Skeletal muscle tissue (tissue), 3 donors: ENCODE measurements at regions not wholly inside any gene's neighbourhood (a gene's known extent, or its start where the extent isn't known, plus 50 kb on each side); places are given as distances from the start of the nearest gene placed in this dataset.

Source experiments
- H3K27ac ChIP-seq: one replicate; pipeline ENCODE4 v1.7.0; 2013; ENCODE audit warnings: mild to moderate bottlenecking, low read depth, low read length, inconsistent platforms
- H3K27me3 ChIP-seq, 3 donors: one replicate each; pipeline ENCODE4 v1.7.0; 2013; ENCODE audit warnings: low read length in 3 of 3; ENCODE audit not compliant: control insufficient read depth in 3 of 3, insufficient read depth in 3 of 3
- H3K36me3 ChIP-seq, 3 donors: one replicate each; pipeline ENCODE4 v1.7.0; 2013; ENCODE audit warnings: low read length in 3 of 3; ENCODE audit not compliant: control insufficient read depth in 3 of 3, insufficient read depth in 3 of 3
- H3K4me1 ChIP-seq, 3 donors: one replicate each; pipeline ENCODE4 v1.7.0; 2013; ENCODE audit warnings: low read length in 3 of 3, mild to moderate bottlenecking in 3 of 3; ENCODE audit not compliant: control insufficient read depth in 3 of 3, insufficient read depth in 3 of 3
- H3K4me3 ChIP-seq, 3 donors: one replicate each; pipeline ENCODE4 v1.7.0; 2013; ENCODE audit warnings: low read length in 3 of 3
- H3K9ac ChIP-seq, 3 donors: one replicate each; pipeline ENCODE4 v1.7.0; 2013; ENCODE audit warnings: low read length in 3 of 3, mild to moderate bottlenecking in 3 of 3, moderate library complexity in 2 of 3, low read depth in 1 of 3
- H3K9me3 ChIP-seq, 3 donors: one replicate each; pipeline ENCODE4 v1.7.0; 2013; ENCODE audit warnings: low read length in 3 of 3; ENCODE audit not compliant: control insufficient read depth in 3 of 3
- donor health status: Osteomylitis.

DNA sequence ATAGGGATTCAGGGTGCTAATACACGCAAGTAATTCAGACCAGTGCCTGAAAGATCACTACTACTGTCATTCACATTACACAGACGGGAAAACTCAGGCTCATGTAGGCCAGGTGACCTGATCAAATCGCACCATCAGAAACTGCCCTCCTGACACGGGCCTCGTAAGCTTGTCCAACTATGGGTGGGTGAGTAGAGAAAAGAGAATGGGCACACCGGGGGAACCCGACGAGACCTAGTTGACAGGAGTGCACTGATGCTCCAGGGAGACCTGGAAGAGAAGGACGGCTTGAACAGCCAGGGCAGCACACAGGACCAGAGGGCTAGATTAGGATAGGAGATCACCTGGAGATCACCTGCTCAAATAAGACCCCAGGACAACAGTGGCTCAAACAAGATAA is 166.9 kb upstream of the DIO3 start:
- Histone ChIP-seq H3K27ac (no peak overlapping the region), H3K36me3 (no peaks in the 10 kb centered on the region), H3K4me1 (no peaks in the 10 kb centered on the region), H3K9ac (no peak overlapping the region), H3K4me3 (no peak overlapping the region), H3K9me3 (no peaks in the 10 kb centered on the region), H3K27me3 (peaks cover 0 to 4% (median 4%) of the 10 kb centered on the region in 3 donors)

DNA sequence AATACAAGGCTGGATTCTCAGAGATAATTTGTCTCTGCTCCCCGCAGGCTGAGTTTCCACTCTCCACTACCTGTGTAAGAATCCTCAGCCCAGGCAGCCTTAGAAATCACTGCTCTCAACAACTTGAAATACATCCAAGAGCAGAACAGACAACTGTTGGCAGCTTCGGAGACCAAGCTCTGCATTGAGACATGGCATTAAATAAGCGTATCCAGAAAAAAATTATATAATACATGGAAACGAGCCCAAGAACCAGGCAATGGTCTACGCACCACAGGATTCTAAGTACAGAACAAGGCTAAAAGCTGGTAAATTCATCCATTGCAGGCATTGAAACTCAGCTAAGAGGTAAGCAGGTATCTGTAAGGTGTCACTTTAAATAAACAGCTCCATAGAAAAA is 165.5 kb upstream of the DIO3 start:
- no peaks in the 10 kb centered on the region for H3K9me3 ChIP-seq

DNA sequence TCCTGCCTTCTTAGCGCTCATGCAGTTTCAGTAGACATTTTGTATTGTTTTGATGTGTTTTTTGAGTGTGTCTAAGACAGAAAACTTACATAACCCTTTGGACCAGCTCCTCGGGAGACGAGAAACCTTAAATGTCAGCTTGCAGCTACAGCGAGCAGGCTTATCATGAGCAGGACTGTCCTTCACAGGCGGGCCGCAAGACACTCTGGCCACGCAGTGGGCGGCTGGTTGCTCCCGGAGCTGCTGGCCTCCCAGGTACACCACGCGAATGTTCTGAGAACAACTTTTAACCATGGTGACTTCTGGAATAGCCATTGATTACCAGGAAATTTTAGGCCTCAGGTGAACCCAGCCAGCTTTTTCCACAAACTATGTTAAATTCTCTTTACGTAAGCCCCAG is 164.1 kb upstream of the DIO3 start:
- no peak overlapping the region for H3K4me3 ChIP-seq
- H3K9ac ChIP-seq: no peak overlapping the region
- no peaks in the 10 kb centered on the region for H3K4me1 ChIP-seq
- no peak overlapping the region for H3K27ac ChIP-seq
- H3K9me3 ChIP-seq: no peaks in the 10 kb centered on the region
- H3K27me3 ChIP-seq: peaks cover 0 to 12% (median 7%) of the 10 kb centered on the region in 3 donors
- H3K36me3 ChIP-seq: no peaks in the 10 kb centered on the region

More for the DNA sequence above, 165.5 kb upstream of the DIO3 start:
- Histone ChIP-seq H3K27ac (no peak overlapping the region), H3K4me1 (no peaks in the 10 kb centered on the region), H3K36me3 (no peaks in the 10 kb centered on the region), H3K27me3 (peaks cover 0 to 12% (median 7%) of the 10 kb centered on the region in 3 donors), H3K9ac (no peak overlapping the region), H3K4me3 (no peak overlapping the region)

DNA sequence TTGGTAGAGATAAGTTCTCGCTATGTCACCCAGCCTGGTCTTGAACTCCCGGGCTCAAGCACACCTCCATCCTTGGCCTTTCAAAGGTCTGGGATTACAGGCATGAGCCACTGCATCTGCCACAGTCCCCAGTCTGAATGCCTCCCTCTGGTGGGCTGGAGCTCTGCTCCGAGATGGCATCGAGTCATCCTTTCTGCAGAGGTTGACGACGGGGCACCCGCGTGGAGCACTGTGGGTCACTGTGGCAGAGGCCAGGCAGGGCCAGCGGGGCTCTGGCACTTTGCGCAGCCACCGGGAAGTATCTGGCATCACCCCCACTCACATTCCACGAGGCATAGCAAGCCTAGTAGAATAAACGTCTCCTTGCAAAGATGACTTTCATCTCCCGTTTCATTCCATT is 163.3 kb upstream of the DIO3 start:
- H3K27ac ChIP-seq: no peak overlapping the region
- H3K36me3 ChIP-seq: no peaks in the 10 kb centered on the region
- H3K9me3 ChIP-seq: no peaks in the 10 kb centered on the region
- H3K27me3 ChIP-seq: peaks cover 0 to 12% (median 7%) of the 10 kb centered on the region in 3 donors
- H3K9ac ChIP-seq: no peak overlapping the region
- H3K4me3 ChIP-seq: no peak overlapping the region
- H3K4me1 ChIP-seq: peaks cover 0 to 2% (median 0%) of the 10 kb centered on the region in 3 donors

DNA sequence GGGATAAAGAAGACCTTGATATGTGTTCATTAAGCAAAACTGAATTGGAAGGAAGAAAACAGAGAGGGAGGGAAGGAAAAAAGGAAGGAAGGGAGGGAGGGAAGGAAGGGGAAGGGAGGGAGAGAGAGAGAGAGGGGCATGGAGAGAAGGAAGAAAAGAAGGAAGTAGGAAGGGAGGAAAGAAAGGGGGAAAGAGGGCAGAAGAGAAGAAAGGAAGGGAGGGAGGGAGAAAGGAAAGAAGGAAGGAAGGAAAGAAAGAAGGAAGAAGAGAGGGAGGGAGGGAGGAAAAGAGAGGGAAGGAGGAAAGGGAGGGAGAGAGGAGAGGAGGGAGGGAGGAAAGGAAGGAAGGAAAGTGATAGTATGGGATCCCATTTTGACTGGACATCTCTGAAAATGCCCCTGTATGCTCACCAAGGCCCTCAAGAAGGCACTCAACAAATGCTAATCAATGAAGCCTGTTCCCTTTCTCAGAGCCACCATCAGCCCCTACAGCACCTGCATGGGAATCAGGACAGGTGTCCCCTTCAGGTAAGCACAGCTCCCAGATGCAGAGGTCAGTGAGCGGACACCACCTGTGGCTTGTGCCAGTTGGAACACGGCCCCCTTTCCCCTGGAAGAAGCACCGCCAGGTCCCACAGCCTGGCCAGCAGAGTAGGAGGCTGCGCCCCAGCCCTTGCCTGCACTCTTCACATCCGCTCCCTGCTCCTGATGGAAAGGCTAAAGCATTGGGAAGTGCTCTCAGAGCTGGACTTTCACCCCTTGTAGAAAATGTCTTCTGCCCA is 161.4 kb upstream of the DIO3 start:
- peaks cover 0 to 19% (median 7%) of the 10 kb centered on the region in 3 donors for H3K27me3 ChIP-seq
- H3K9me3 ChIP-seq: no peaks in the 10 kb centered on the region
- no peak overlapping the region for H3K4me3 ChIP-seq
- H3K36me3 ChIP-seq: no peaks in the 10 kb centered on the region
- H3K27ac ChIP-seq: no peak overlapping the region
- peaks cover 0 to 5% (median 0%) of the 10 kb centered on the region in 3 donors for H3K4me1 ChIP-seq
- H3K9ac ChIP-seq: no peak overlapping the region

DNA sequence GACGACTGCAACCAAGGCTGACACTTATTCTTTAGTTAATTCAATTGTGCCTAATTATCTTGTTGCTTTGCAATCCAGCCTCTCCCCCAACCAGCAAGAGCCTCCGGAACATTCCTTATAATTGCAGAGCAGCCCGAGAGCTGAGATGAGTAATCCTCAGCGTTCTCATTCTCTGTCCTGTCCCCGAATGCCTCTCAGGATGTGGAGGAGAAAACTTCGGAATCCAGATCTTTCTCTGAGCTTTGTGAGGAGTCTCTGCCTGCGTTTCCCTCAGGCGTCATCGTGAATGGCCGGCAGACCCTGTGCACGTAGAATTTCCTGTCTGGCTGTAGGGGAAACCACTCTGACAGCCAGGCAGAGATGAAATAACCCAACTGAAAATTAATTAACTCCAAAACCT is 160.5 kb upstream of the DIO3 start:
- no peak overlapping the region for H3K4me3 ChIP-seq
- H3K27ac ChIP-seq: no peak overlapping the region
- H3K36me3 ChIP-seq: no peaks in the 10 kb centered on the region
- H3K9ac ChIP-seq: no peak overlapping the region
- peaks cover 0 to 19% (median 7%) of the 10 kb centered on the region in 3 donors for H3K27me3 ChIP-seq
- no peaks in the 10 kb centered on the region for H3K9me3 ChIP-seq
- peaks cover 0 to 5% (median 0%) of the 10 kb centered on the region in 3 donors for H3K4me1 ChIP-seq

DNA sequence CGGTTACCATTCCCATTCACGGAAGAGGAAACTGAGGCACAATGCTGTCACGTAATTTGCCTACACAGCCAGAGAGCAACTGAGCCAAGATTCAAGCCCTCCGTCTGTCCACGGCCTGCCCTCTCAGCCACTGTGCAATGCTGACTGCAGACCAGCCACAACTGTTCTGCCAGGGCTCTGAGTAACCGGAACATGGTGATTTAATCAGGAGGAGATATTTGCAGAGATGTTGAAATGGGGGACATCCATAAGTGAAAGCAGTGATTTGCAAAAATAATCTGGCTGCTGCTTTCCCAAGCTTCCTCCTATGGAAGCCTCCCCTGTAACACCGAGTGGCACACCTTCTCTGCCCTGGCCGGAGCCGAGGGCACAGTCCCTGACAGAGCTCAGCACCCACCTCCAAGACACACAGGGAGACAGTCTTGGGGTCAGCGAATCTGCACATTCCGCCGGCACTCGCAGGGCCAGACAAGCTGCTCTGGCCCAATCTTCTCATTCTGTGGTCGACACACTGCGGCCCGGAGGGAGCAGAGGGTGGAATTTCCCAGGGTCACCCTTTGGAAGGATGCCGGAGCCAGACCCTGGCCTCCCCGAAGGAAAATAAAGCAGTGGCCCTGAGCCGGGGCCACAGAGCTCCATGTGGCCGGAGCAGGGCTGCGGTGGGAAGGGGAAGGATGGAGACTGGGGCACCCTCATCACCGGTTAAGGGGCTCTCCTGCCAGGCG is 158.2 kb upstream of the DIO3 start:
- Histone ChIP-seq H3K36me3 (no peaks in the 10 kb centered on the region), H3K4me3 (no peak overlapping the region), H3K4me1 (peaks cover 2 to 9% (median 4%) of the 10 kb centered on the region in 3 donors), H3K27me3 (peaks cover 0 to 25% (median 7%) of the 10 kb centered on the region in 3 donors), H3K9ac (no peak overlapping the region), H3K27ac (no peak overlapping the region), H3K9me3 (no peaks in the 10 kb centered on the region)

DNA sequence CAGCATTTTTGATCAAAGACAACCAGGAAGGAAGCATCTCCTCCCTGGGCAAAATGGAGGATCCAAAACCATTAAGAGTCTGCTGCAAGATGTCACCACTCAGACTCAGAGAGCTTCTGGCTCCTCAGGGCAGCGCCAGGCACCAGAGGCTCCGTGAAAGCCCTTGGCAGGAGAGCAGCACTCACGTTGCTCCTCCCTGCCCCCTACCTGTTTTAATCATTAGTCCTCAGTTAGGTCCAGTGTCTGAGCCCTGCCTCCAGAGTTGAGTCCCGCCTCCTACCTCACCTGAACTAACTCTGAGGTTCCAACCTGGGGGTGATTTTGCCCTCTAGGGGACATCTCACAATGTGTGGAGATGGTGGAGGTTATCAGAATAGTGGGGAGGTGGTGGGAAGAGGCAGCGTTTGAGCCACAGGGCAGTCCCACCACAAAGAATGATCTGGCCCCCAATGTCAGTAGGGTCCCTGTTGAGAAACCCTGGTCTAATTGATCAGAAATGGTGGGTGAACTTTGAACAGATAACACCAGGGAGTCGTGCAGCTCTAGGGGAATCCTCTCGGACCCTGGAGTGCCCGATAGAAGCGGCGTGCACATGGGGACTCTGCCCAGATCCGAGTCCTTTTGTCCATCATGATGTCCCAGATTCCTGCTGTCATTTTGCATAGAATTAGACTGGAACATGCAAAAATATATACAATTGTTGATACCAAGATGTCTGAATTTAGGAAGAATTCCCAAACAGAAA is 156.7 kb upstream of the DIO3 start:
- Histone ChIP-seq H3K36me3 (no peaks in the 10 kb centered on the region), H3K9me3 (no peaks in the 10 kb centered on the region), H3K27me3 (peaks cover 0 to 24% (median 3%) of the 10 kb centered on the region in 3 donors), H3K4me3 (no peak overlapping the region), H3K4me1 (peaks cover 4 to 10% (median 4%) of the 10 kb centered on the region in 3 donors), H3K9ac (no peak overlapping the region), H3K27ac (no peak overlapping the region)

DNA sequence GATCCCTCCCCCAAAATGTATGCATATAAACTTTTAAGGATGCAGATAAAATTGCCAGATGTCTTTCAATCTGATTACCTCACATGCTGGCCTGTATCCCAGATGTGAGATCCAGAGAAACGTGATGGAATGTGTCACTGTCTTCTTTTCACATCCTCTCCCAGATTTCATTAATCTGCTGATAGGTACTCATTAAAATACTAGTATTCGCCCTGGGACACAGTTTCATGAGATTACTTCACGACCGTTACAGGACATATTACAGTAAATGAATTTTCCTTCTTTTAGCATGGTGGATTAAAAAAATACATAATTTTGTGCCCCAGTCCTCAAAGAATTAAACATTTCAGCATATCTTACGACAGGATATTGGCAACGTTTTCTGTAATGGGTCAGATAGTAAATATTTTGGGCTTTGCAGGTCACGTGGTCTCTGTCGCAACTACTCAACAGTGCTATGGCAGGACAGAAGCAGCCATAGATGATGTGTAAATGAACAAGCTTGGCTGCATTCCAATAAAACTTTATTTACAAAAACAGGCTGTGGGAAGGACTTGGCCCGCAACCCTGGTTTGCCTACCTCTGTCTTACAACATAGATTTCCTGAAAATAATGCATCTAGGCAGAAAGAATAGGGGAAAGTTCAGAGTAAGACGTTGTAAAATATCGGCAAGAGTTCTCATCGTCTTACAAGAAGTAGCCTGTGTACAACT is 156.0 kb upstream of the DIO3 start:
- H3K9me3 ChIP-seq: no peaks in the 10 kb centered on the region
- H3K36me3 ChIP-seq: no peaks in the 10 kb centered on the region
- peaks cover 0 to 17% (median 0%) of the 10 kb centered on the region in 3 donors for H3K27me3 ChIP-seq
- H3K9ac ChIP-seq: no peak overlapping the region
- no peak overlapping the region for H3K4me3 ChIP-seq
- H3K4me1 ChIP-seq: peaks cover 4 to 10% (median 4%) of the 10 kb centered on the region in 3 donors
- no peak overlapping the region for H3K27ac ChIP-seq
